GM23338 (cell line): ENCODE measurements at regions not wholly inside any gene's neighbourhood (a gene's known extent, or its start where the extent isn't known, plus 50 kb on each side); places are given as distances from the start of the nearest gene placed in this dataset.

Experiments used
- ATAC-seq: fragments of 200-7000 bp; cut with Tn5 transposase; 3 replicates; pipeline ENCODE4 v1.9.1; 2020
- DNase-seq: peaks from one replicate; pipeline ENCODE4 v3.0.0-alpha.2; 2015; ENCODE audit warnings: low spot score
- H2AFZ ChIP-seq: fragments of 200-600 bp; sonication (generic); 2 replicates; pipeline ENCODE4 v1.8.0; 2016; ENCODE audit warnings: antibody characterized with exemption, mild to moderate bottlenecking, moderate library complexity
- H3F3A ChIP-seq: fragments of 200-600 bp; sonication (generic); replicated peaks from 2 replicates; pipeline ENCODE4 v1.8.0; 2017; ENCODE audit warnings: antibody characterized with exemption, mixed run types, low read depth
- H3K27ac ChIP-seq: fragments of 200-600 bp; sonication (generic); 2 replicates; pipeline ENCODE4 v1.6.1; 2016; ENCODE audit warnings: low read depth
- H3K27me3 ChIP-seq: fragments of 200-600 bp; sonication (generic); 2 replicates; pipeline ENCODE4 v1.8.0; 2016; ENCODE audit warnings: mild to moderate bottlenecking, mixed run types, moderate library complexity; ENCODE audit not compliant: insufficient read depth
- H3K36me3 ChIP-seq: fragments of 200-600 bp; sonication (generic); 2 replicates; pipeline ENCODE4 v1.8.0; 2016; ENCODE audit warnings: mild to moderate bottlenecking; ENCODE audit not compliant: insufficient read depth
- H3K4me1 ChIP-seq: fragments of 200-600 bp; sonication (generic); 2 replicates; pipeline ENCODE4 v1.8.0; 2016; ENCODE audit warnings: mild to moderate bottlenecking, moderate library complexity; ENCODE audit not compliant: insufficient read depth
- H3K4me2 ChIP-seq: fragments of 200-600 bp; sonication (generic); 2 replicates; pipeline ENCODE4 v1.7.1; 2017; ENCODE audit warnings: mixed run types
- H3K4me3 ChIP-seq: fragments of 200-600 bp; sonication (generic); 2 replicates; pipeline ENCODE4 v1.6.1; 2016; ENCODE audit warnings: mixed run types
- H3K79me2 ChIP-seq: fragments of 200-600 bp; sonication (generic); replicated peaks from 2 replicates; pipeline ENCODE4 v1.8.0; 2017; ENCODE audit warnings: mild to moderate bottlenecking; ENCODE audit not compliant: insufficient read depth
- H3K9me2 ChIP-seq: fragments of 200-600 bp; sonication (generic); 2 replicates; pipeline ENCODE4 v1.8.0; 2017; ENCODE audit not compliant: insufficient read depth
- H4K20me1 ChIP-seq: fragments of 200-600 bp; sonication (generic); replicated peaks from 2 replicates; pipeline ENCODE4 v1.8.0; 2017; ENCODE audit warnings: mild to moderate bottlenecking; ENCODE audit not compliant: insufficient read depth
- H3K27ac Mint-ChIP-seq: 2 replicates; pipeline ENCODE4 v1.8.0; 2020; ENCODE audit warnings: inconsistent platforms, mild to moderate bottlenecking, moderate library complexity, mixed read lengths
- H3K27me3 Mint-ChIP-seq: 3 replicates; pipeline ENCODE4 v1.8.0; 2022; ENCODE audit warnings: low read depth, mild to moderate bottlenecking, moderate library complexity, mixed read lengths, inconsistent platforms; ENCODE audit not compliant: insufficient read depth, poor library complexity
- H3K36me3 Mint-ChIP-seq: 3 replicates; pipeline ENCODE4 v1.8.0; 2021; ENCODE audit warnings: low read depth, mild to moderate bottlenecking, inconsistent platforms, moderate library complexity, mixed read lengths
- H3K4me1 Mint-ChIP-seq: 3 replicates; pipeline ENCODE4 v1.8.0; 2020; ENCODE audit warnings: mild to moderate bottlenecking, inconsistent platforms, mixed read lengths
- H3K4me3 Mint-ChIP-seq: 3 replicates; pipeline ENCODE4 v1.8.0; 2021; ENCODE audit warnings: moderate library complexity, mild to moderate bottlenecking, inconsistent platforms, mixed read lengths
- H3K9me3 Mint-ChIP-seq: 3 replicates; pipeline ENCODE4 v1.8.0; 2020; ENCODE audit warnings: moderate library complexity, mild to moderate bottlenecking, inconsistent platforms, mixed read lengths
- CREB1 ChIP-seq: fragments of 250-450 bp; sonication (Bioruptor Pico); IDR thresholded peaks from 2 replicates; pipeline ENCODE4 v1.5.0; 2020; ENCODE audit warnings: low read depth, mild to moderate bottlenecking, moderate library complexity
- CTCF ChIP-seq, 2 experiments: fragments of 200-600 bp in 1 of 2; sonication (generic) in 1 of 2; conservative IDR thresholded peaks; 2 replicates each; pipeline versions ENCODE4 v1.5.1 to v1.6.1; 2016 to 2017; ENCODE audit warnings: antibody characterized with exemption in 2 of 2, low read depth in 2 of 2, mild to moderate bottlenecking in 2 of 2, moderate library complexity in 1 of 2
- ETS1 ChIP-seq: IDR thresholded peaks from 2 replicates; pipeline ENCODE4 v1.6.1; 2016; ENCODE audit warnings: antibody characterized with exemption
- EZH2 ChIP-seq: fragments of 200-600 bp; sonication (generic); IDR thresholded peaks from one replicate; pipeline ENCODE4 v1.8.0; 2017; ENCODE audit warnings: antibody characterized with exemption, mild to moderate bottlenecking, low read depth; ENCODE audit not compliant: unreplicated experiment
- EZH2phosphoT487 ChIP-seq: fragments of 200-600 bp; sonication (generic); IDR thresholded peaks from one replicate; pipeline ENCODE4 v1.8.1; 2018; ENCODE audit warnings: antibody characterized with exemption; ENCODE audit not compliant: unreplicated experiment
- JUNB ChIP-seq: IDR thresholded peaks from one replicate; pipeline ENCODE4 v1.6.1; 2016; ENCODE audit warnings: antibody characterized with exemption; ENCODE audit not compliant: unreplicated experiment
- NANOG ChIP-seq: IDR thresholded peaks from 2 replicates; pipeline ENCODE4 v1.6.1; 2016; ENCODE audit warnings: antibody characterized with exemption, borderline replicate concordance
- POLR2AphosphoS5 ChIP-seq: IDR thresholded peaks from 2 replicates; pipeline ENCODE4 v1.6.1; 2016; ENCODE audit warnings: antibody characterized with exemption, low read depth
- REST ChIP-seq: IDR thresholded peaks from one replicate; pipeline ENCODE4 v1.6.1; 2018; ENCODE audit warnings: antibody characterized with exemption; ENCODE audit not compliant: unreplicated experiment
- STAT1 ChIP-seq: IDR thresholded peaks from one replicate; pipeline ENCODE4 v1.6.1; 2016; ENCODE audit warnings: antibody characterized with exemption; ENCODE audit not compliant: unreplicated experiment
- ZNF114 ChIP-seq: fragments of 250-450 bp; sonication (Bioruptor Pico); IDR thresholded peaks from 2 replicates; pipeline ENCODE4 v1.5.0; 2020; ENCODE audit warnings: mild to moderate bottlenecking, moderate library complexity
- ZNF331 ChIP-seq: fragments of 250-450 bp; sonication (Bioruptor Pico); IDR thresholded peaks from 2 replicates; pipeline ENCODE4 v1.5.0; 2020; ENCODE audit warnings: low read depth, mild to moderate bottlenecking, moderate library complexity

- TF ChIP-seq CTCF (conservative IDR thresholded peaks at IDR 0.05; ENCODE audit: low read depth in 2 of 2) (no peak), EZH2 (no peak)
Measured at GRCh38 chrX:7641141-7641540, 201.8 kb upstream of the VCX start (continued).

- Histone ChIP-seq H3K4me2 (no peak overlapping the region), H3K4me1 (peaks cover 7% of the 10 kb centered on the region; the same call in 1 of the 2 replicates), H4K20me1 (no peaks in the 10 kb centered on the region), H3K36me3 (no peaks in the 10 kb centered on the region), H2AFZ (no peak overlapping the region), H3K79me2 (no peaks in the 10 kb centered on the region), H3K9me2 (no peaks in the 10 kb centered on the region), H3K27me3 (no peaks in the 10 kb centered on the region), H3F3A (no peaks in the 10 kb centered on the region), H3K27ac (no peak overlapping the region), H3K4me3 (no peak overlapping the region)
- no peak for ATAC-seq
- H3K9me3 Mint-ChIP-seq, result peaks cover 8% of the 10 kb centered on the region
- H3K36me3 Mint-ChIP-seq, result peaks cover 14% of the 10 kb centered on the region; the same call in 2 of the 3 replicates
- peaks cover 4% of the 10 kb centered on the region for H3K27me3 Mint-ChIP-seq
- H3K27ac Mint-ChIP-seq, result no peak overlapping the region
- H3K4me1 Mint-ChIP-seq, result peaks cover 14% of the 10 kb centered on the region
- H3K4me3 Mint-ChIP-seq, result no peak overlapping the region
- no peak for DNase-seq
- TF ChIP-seq POLR2AphosphoS5, result no peak
- TF ChIP-seq REST, result no peak
- no peak for TF ChIP-seq EZH2phosphoT487
- TF ChIP-seq JUNB, result no peak
- TF ChIP-seq ZNF331, result no peak
- no peak for TF ChIP-seq CREB1 (CRISPR knock-in tag)
- TF ChIP-seq NANOG, result no peak
- no peak for TF ChIP-seq STAT1
- no peak for TF ChIP-seq CTCF (conservative IDR thresholded peaks at IDR 0.05; ENCODE audit: low read depth in 2 of 2)
- TF ChIP-seq ZNF114 (CRISPR knock-in tag), result no peak
- no peak for TF ChIP-seq ETS1
Measured at GRCh38 chrX:7640392-7640791, 202.6 kb upstream of the VCX start.
